ENCODE measurements at regions not wholly inside any gene's neighbourhood (a gene's known extent, or its start where the extent isn't known, plus 50 kb on each side); places are given as distances from the start of the nearest gene placed in this dataset.
"Not testable (repeated sequence)": the region's sequence is repeated elsewhere in the genome, so short reads cannot be mapped to it uniquely, and the experiment has no call there.

DNA sequence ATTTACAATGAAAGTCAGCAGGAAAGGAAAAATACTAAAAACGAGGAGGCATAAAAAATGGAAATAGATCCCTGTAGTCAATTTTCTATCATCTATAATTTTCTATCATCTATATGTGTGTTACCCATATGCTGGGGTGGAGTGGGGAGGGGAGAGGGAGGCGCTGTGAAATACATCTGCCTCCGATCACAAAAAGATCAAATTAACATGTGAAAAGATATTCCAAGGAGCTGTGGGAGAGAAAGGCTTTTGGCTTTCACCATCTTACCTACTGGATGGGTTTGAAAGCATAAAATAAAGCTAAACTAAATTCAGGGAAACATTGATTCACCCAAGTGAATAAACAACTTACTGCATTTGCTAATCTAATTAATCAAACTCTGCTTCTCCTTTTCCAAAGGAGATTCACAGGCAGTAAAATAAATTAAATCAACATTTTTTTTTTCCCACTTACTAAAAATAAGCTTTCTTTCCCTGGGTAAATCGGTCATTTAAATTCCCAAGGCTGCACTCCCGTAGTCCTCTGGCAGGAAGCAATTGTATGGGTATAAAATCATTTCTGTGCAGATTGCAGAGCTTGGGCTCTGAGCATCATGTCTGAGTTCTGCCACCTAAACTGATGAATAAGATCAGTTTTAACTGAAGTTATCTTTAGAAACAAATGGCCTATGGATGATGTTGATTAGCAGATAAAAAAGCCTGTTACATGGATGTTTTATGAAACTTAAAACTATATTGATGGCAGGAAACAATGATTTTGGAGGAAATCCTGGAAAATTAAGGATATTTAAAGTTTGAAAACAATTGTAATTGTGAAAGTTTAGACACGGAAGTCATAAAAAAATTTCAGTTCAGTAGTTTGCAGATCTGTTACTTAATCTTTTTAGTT is 147.9 kb downstream of the SOX4 start:
- no peak for DNase-seq

- no peak for DNase-seq
Measured at GRCh38 chr6:21742238-21742660, 148.7 kb downstream of the SOX4 start.

- no peak for DNase-seq
Measured at GRCh38 chr6:21744331-21744730, 150.8 kb downstream of the SOX4 start.

- DNase-seq: no peak
Measured at GRCh38 chr6:21745543-21746337, 152.2 kb downstream of the SOX4 start.

DNA sequence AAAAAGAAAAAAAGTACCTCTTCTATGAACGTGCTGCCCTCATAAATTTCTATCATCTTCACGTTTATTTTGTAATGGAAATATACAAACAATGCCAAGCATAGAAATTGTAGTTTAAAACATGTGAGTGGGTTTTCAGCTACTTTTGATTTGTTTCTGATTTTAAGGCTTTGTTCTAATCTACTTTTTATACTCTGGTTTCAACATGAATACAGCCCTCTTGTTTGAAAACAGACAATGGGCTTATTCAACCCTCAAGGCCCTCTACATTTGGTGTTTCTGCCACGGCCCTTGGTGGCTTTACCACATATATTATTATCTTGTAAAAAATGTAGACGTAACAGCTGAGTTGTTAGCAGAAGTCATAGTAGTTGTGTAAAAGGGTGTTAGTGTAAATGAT is 153.9 kb downstream of the SOX4 start:
- DNase-seq: peak in 3 of 56 donors; percentile 0 to 5 (median 2)

GRCh38 chr6:21748343-21749056 is 154.9 kb downstream of the SOX4 start:
- DNase-seq: no peak

DNA sequence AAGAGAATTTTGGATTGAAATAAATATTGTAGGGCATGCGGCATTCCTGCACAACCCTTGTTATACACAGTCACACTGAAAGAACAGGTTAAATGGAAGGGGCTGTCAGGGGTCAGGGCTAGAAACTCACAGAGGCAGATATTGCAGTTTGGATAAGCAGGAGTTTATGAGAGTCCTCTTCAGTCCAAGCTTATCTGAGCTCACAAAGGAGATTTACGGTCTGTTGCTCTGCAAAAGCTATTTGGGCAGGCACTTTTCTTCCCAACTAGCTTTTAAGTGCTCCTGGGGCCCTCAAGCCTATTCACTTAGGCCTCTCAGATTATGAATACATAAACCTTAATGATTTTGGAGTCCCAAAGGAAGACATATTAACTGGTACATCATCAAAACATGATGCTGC is 156.2 kb downstream of the SOX4 start:
- no peak for DNase-seq

- no peak for DNase-seq
Measured at GRCh38 chr6:21750575-21750974, 157.0 kb downstream of the SOX4 start.

GRCh38 chr6:21751608-21752007 is 158.1 kb downstream of the SOX4 start:
- DNase-seq: no peak

- DNase-seq: no peak
Measured at GRCh38 chr6:21752054-21752811, 158.7 kb downstream of the SOX4 start.

- no peak for DNase-seq
Measured at GRCh38 chr6:21753241-21754108, 159.9 kb downstream of the SOX4 start.

DNA sequence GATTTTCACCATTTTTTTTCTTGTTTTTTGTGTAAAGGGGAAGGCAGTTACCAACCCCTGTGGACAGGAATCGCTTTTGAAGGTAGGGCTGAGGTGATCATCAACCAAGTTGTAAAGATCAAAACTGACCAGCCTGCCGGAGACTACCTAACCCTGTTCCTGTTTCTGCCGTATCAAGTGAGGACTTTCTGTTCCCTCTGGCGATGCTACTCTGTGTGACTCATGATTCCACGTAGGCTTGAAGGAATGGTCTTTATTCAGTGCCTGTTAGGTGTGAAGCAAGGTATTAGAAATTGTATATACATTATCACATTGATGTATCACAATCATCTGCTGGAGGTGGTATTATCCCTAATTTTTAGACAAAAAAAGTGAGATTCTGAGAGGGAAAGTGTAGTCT is 161.3 kb downstream of the SOX4 start:
- no peak for DNase-seq

DNA sequence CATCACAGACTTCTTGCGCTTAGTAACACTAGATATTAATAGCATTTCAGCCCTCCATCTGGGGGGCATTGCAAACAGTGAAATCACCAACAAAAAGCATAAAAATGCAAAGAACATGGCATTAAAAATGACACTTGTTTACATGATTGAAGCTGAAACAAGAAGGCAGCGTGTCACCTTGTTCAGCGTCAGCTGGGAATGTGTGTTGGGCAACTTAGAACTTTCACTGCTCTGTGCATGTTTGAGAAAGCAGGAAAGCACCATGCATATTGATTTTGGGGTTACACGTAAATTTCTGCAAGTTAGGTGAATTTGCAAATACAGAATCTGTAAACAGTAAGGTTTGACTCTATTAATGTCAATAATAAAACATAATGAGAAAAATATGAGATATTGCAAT is 162.9 kb downstream of the SOX4 start:
- no peak for DNase-seq

GRCh38 chr6:21757392-21757791 is 163.8 kb downstream of the SOX4 start:
- not testable (repeated sequence) for DNase-seq

DNA sequence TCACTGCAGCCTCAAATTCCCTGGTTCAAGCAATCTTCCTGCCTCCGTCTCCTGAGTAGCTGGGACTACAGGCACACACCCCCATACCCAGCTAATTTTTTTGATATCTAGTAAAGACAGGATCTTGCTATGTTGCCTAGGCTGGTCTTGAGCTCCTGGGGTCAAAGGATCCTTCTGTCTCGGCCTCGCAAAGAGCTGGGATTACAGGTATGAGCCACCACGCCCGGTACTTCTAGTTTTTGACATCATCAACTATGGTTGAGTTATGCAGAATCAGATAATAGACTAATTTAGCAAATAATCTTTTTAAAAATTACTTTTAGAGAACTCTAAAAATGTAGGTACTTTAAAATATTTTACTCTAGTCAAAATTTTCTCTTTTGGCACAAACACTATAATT is 166.2 kb downstream of the SOX4 start:
- DNase-seq: no peak

DNA sequence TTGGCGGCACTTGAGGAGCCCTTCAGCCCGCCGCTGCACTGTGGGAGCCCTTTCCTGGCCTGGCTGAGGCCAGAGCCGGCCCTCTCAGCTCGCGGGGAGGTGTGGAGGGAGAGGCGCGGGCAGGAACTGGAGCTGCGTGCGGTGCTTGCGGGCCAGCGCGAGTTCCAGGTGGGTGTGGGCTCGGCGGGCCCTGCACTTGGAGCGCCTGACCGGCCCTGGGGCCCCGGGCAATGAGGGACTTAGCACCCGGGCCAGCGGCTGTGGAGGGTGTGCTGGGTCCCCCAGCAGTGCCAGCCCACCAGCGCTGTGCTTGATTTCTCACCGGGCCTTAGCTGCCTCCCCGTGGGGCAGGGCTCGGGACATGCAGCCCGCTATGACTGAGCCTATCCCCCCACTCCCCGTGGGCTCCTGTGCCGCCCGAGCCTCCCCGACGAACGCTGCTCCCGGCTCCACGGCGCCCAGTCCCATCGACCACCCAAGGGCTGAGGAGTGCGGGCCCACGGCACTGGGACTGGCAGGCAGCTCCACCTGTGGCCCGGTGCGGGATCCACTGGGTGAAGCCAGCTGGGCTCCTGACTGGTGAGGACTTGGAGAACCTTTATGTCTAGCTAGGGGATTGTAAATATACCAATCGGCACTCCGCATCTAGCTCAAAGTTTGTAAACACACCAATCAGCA is 167.6 kb downstream of the SOX4 start:
- not testable (repeated sequence) for DNase-seq

- DNase-seq: no peak
Measured at GRCh38 chr6:21764989-21765388, 171.4 kb downstream of the SOX4 start.

- DNase-seq: no peak
Measured at GRCh38 chr6:21767891-21768648, 174.5 kb downstream of the SOX4 start.

- no peak for DNase-seq
Measured at GRCh38 chr6:21769405-21769861, 175.9 kb downstream of the SOX4 start.

All from nucleus accumbens (tissue), 56 donors.